GM23338 (cell line): ENCODE measurements at regions not wholly inside any gene's neighbourhood (a gene's known extent, or its start where the extent isn't known, plus 50 kb on each side); places are given as distances from the start of the nearest gene placed in this dataset.

Source experiments
- ATAC-seq: fragments of 200-7000 bp; cut with Tn5 transposase; 3 replicates; pipeline ENCODE4 v1.9.1; 2020
- DNase-seq: peaks from one replicate; pipeline ENCODE4 v3.0.0-alpha.2; 2015; ENCODE audit warnings: low spot score
- H2AFZ ChIP-seq: fragments of 200-600 bp; sonication (generic); 2 replicates; pipeline ENCODE4 v1.8.0; 2016; ENCODE audit warnings: antibody characterized with exemption, mild to moderate bottlenecking, moderate library complexity
- H3F3A ChIP-seq: fragments of 200-600 bp; sonication (generic); replicated peaks from 2 replicates; pipeline ENCODE4 v1.8.0; 2017; ENCODE audit warnings: antibody characterized with exemption, mixed run types, low read depth
- H3K27ac ChIP-seq: fragments of 200-600 bp; sonication (generic); 2 replicates; pipeline ENCODE4 v1.6.1; 2016; ENCODE audit warnings: low read depth
- H3K27me3 ChIP-seq: fragments of 200-600 bp; sonication (generic); 2 replicates; pipeline ENCODE4 v1.8.0; 2016; ENCODE audit warnings: mild to moderate bottlenecking, mixed run types, moderate library complexity; ENCODE audit not compliant: insufficient read depth
- H3K36me3 ChIP-seq: fragments of 200-600 bp; sonication (generic); 2 replicates; pipeline ENCODE4 v1.8.0; 2016; ENCODE audit warnings: mild to moderate bottlenecking; ENCODE audit not compliant: insufficient read depth
- H3K4me1 ChIP-seq: fragments of 200-600 bp; sonication (generic); 2 replicates; pipeline ENCODE4 v1.8.0; 2016; ENCODE audit warnings: mild to moderate bottlenecking, moderate library complexity; ENCODE audit not compliant: insufficient read depth
- H3K4me2 ChIP-seq: fragments of 200-600 bp; sonication (generic); 2 replicates; pipeline ENCODE4 v1.7.1; 2017; ENCODE audit warnings: mixed run types
- H3K4me3 ChIP-seq: fragments of 200-600 bp; sonication (generic); 2 replicates; pipeline ENCODE4 v1.6.1; 2016; ENCODE audit warnings: mixed run types
- H3K79me2 ChIP-seq: fragments of 200-600 bp; sonication (generic); replicated peaks from 2 replicates; pipeline ENCODE4 v1.8.0; 2017; ENCODE audit warnings: mild to moderate bottlenecking; ENCODE audit not compliant: insufficient read depth
- H3K9me2 ChIP-seq: fragments of 200-600 bp; sonication (generic); 2 replicates; pipeline ENCODE4 v1.8.0; 2017; ENCODE audit not compliant: insufficient read depth
- H4K20me1 ChIP-seq: fragments of 200-600 bp; sonication (generic); replicated peaks from 2 replicates; pipeline ENCODE4 v1.8.0; 2017; ENCODE audit warnings: mild to moderate bottlenecking; ENCODE audit not compliant: insufficient read depth
- H3K27ac Mint-ChIP-seq: 2 replicates; pipeline ENCODE4 v1.8.0; 2020; ENCODE audit warnings: inconsistent platforms, mild to moderate bottlenecking, moderate library complexity, mixed read lengths
- H3K27me3 Mint-ChIP-seq: 3 replicates; pipeline ENCODE4 v1.8.0; 2022; ENCODE audit warnings: low read depth, mild to moderate bottlenecking, moderate library complexity, mixed read lengths, inconsistent platforms; ENCODE audit not compliant: insufficient read depth, poor library complexity
- H3K36me3 Mint-ChIP-seq: 3 replicates; pipeline ENCODE4 v1.8.0; 2021; ENCODE audit warnings: low read depth, mild to moderate bottlenecking, inconsistent platforms, moderate library complexity, mixed read lengths
- H3K4me1 Mint-ChIP-seq: 3 replicates; pipeline ENCODE4 v1.8.0; 2020; ENCODE audit warnings: mild to moderate bottlenecking, inconsistent platforms, mixed read lengths
- H3K4me3 Mint-ChIP-seq: 3 replicates; pipeline ENCODE4 v1.8.0; 2021; ENCODE audit warnings: moderate library complexity, mild to moderate bottlenecking, inconsistent platforms, mixed read lengths
- H3K9me3 Mint-ChIP-seq: 3 replicates; pipeline ENCODE4 v1.8.0; 2020; ENCODE audit warnings: moderate library complexity, mild to moderate bottlenecking, inconsistent platforms, mixed read lengths
- CREB1 ChIP-seq: fragments of 250-450 bp; sonication (Bioruptor Pico); IDR thresholded peaks from 2 replicates; pipeline ENCODE4 v1.5.0; 2020; ENCODE audit warnings: low read depth, mild to moderate bottlenecking, moderate library complexity
- CTCF ChIP-seq, 2 experiments: fragments of 200-600 bp in 1 of 2; sonication (generic) in 1 of 2; conservative IDR thresholded peaks; 2 replicates each; pipeline versions ENCODE4 v1.5.1 to v1.6.1; 2016 to 2017; ENCODE audit warnings: antibody characterized with exemption in 2 of 2, low read depth in 2 of 2, mild to moderate bottlenecking in 2 of 2, moderate library complexity in 1 of 2
- ETS1 ChIP-seq: IDR thresholded peaks from 2 replicates; pipeline ENCODE4 v1.6.1; 2016; ENCODE audit warnings: antibody characterized with exemption
- EZH2 ChIP-seq: fragments of 200-600 bp; sonication (generic); IDR thresholded peaks from one replicate; pipeline ENCODE4 v1.8.0; 2017; ENCODE audit warnings: antibody characterized with exemption, mild to moderate bottlenecking, low read depth; ENCODE audit not compliant: unreplicated experiment
- EZH2phosphoT487 ChIP-seq: fragments of 200-600 bp; sonication (generic); IDR thresholded peaks from one replicate; pipeline ENCODE4 v1.8.1; 2018; ENCODE audit warnings: antibody characterized with exemption; ENCODE audit not compliant: unreplicated experiment
- JUNB ChIP-seq: IDR thresholded peaks from one replicate; pipeline ENCODE4 v1.6.1; 2016; ENCODE audit warnings: antibody characterized with exemption; ENCODE audit not compliant: unreplicated experiment
- NANOG ChIP-seq: IDR thresholded peaks from 2 replicates; pipeline ENCODE4 v1.6.1; 2016; ENCODE audit warnings: antibody characterized with exemption, borderline replicate concordance
- POLR2AphosphoS5 ChIP-seq: IDR thresholded peaks from 2 replicates; pipeline ENCODE4 v1.6.1; 2016; ENCODE audit warnings: antibody characterized with exemption, low read depth
- REST ChIP-seq: IDR thresholded peaks from one replicate; pipeline ENCODE4 v1.6.1; 2018; ENCODE audit warnings: antibody characterized with exemption; ENCODE audit not compliant: unreplicated experiment
- STAT1 ChIP-seq: IDR thresholded peaks from one replicate; pipeline ENCODE4 v1.6.1; 2016; ENCODE audit warnings: antibody characterized with exemption; ENCODE audit not compliant: unreplicated experiment
- ZNF114 ChIP-seq: fragments of 250-450 bp; sonication (Bioruptor Pico); IDR thresholded peaks from 2 replicates; pipeline ENCODE4 v1.5.0; 2020; ENCODE audit warnings: mild to moderate bottlenecking, moderate library complexity
- ZNF331 ChIP-seq: fragments of 250-450 bp; sonication (Bioruptor Pico); IDR thresholded peaks from 2 replicates; pipeline ENCODE4 v1.5.0; 2020; ENCODE audit warnings: low read depth, mild to moderate bottlenecking, moderate library complexity
- ZNF462 ChIP-seq: fragments of 250-450 bp; sonication (Bioruptor Pico); IDR thresholded peaks from 2 replicates; pipeline ENCODE4 v1.5.0; 2020; ENCODE audit warnings: mild to moderate bottlenecking, moderate library complexity

- Mint-ChIP-seq H3K4me1 (peaks cover 10% of the 10 kb centered on the region; the same call in 2 of the 3 replicates), H3K36me3 (no peaks in the 10 kb centered on the region), H3K27me3 (no peaks in the 10 kb centered on the region), H3K27ac (no peak overlapping the region), H3K4me3 (no peak overlapping the region), H3K9me3 (no peaks in the 10 kb centered on the region)
- ATAC-seq, result peak; percentile 74
- Histone ChIP-seq H3K4me1 (peaks cover 13% of the 10 kb centered on the region), H3K4me2 (0 out of 2 replicates have a peak overlapping the region, but pooled peaks have one; percentile 24), H3K4me3 (no peak overlapping the region), H3K36me3 (no peaks in the 10 kb centered on the region), H4K20me1 (no peaks in the 10 kb centered on the region), H2AFZ (peak overlapping the region; percentile 72; the same call in 1 of the 2 replicates), H3K27me3 (no peaks in the 10 kb centered on the region), H3K79me2 (no peaks in the 10 kb centered on the region), H3F3A (no peaks in the 10 kb centered on the region), H3K9me2 (no peaks in the 10 kb centered on the region), H3K27ac (no peak overlapping the region)
- TF ChIP-seq ZNF114 (CRISPR knock-in tag) (no peak), EZH2phosphoT487 (no peak), POLR2AphosphoS5 (no peak), ZNF462 (CRISPR knock-in tag) (no peak), EZH2 (no peak), JUNB (no peak), NANOG (no peak), REST (no peak), ETS1 (no peak), STAT1 (no peak), CTCF (conservative IDR thresholded peaks at IDR 0.05; ENCODE audit: low read depth in 2 of 2) (no peak), ZNF331 (CRISPR knock-in tag) (no peak), CREB1 (CRISPR knock-in tag) (no peak)
- no peak for DNase-seq
Measured at GRCh38 chr5:174625591-174626350, 98.6 kb upstream of the MSX2 start.
